NT2/D1 (cell line): ENCODE measurements at regions not wholly inside any gene's neighbourhood (a gene's known extent, or its start where the extent isn't known, plus 50 kb on each side); places are given as distances from the start of the nearest gene placed in this dataset.

Experiments used
- SUZ12 ChIP-seq: IDR thresholded peaks from 2 replicates; pipeline ENCODE4 v1.6.1; 2011; ENCODE audit not compliant: insufficient read length, insufficient read depth; ENCODE audit errors: extremely low read depth
- ZNF274 ChIP-seq: IDR thresholded peaks from 2 replicates; pipeline ENCODE4 v1.6.1; 2011; ENCODE audit warnings: mild to moderate bottlenecking, low read depth, low read length

DNA sequence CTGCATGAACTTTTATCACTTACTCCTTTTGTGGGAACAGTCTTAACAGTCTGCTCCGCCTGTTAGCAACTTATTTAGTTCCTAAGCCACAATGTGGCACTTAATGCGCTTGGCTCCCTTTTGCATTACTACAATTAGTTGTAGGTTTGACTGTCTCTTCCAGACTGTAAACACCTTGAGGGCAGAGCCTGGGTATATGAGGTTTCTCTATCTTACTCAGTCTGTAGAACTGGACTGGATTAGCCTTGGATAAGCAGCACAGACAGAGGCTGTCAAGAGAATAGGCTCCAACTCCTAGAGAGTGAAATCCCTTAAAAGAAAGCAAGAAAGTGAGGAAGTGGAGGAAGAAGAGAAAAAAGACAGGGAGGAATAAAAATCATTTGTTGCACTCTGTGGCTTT is 268.3 kb upstream of the MAF start:
- TF ChIP-seq ZNF274: no peak
- TF ChIP-seq SUZ12: no peak
